GM12878 (cell line): ENCODE measurements at regions not wholly inside any gene's neighbourhood (a gene's known extent, or its start where the extent isn't known, plus 50 kb on each side); places are given as distances from the start of the nearest gene placed in this dataset.

ENCODE experiments used
- ATAC-seq: fragments of 200-7000 bp; cut with Tn5 transposase; 3 replicates; pipeline ENCODE4 v1.9.1; 2020; ENCODE audit warnings: mild to moderate bottlenecking, moderate library complexity
- BruUV-seq: library from RNA; stranded (reverse); fragments of 400-500 nt; replicated peaks from 2 replicates; lab custom pipeline; 2021; lab: Mats Ljungman, UMichigan
- CTCF ChIA-PET: fragments of 300-600 bp; sonication (Branson Sonifier 250); formaldehyde crosslinking; extraction: SDS; loops from one replicate; lab custom pipeline; 2021; ENCODE audit warnings: inconsistent platforms; lab: Yijun Ruan, JAX
- POLR2A ChIA-PET: fragments of 350-600 bp; formaldehyde crosslinking; extraction: SDS; loops from one replicate; lab custom pipeline; 2021; ENCODE audit warnings: inconsistent platforms; lab: Charles Lee
- RAD21 ChIA-PET: fragments of 300-600 bp; sonication (Branson Sonifier 250); formaldehyde crosslinking; loops from one replicate; lab custom pipeline; 2023; ENCODE audit warnings: antibody characterized with exemption; ENCODE audit not compliant: unreplicated experiment; lab: Charles Lee
- SMC1A ChIA-PET: fragments of 300-600 bp; sonication (Branson Sonifier 250); formaldehyde crosslinking; loops from one replicate; lab custom pipeline; 2023; ENCODE audit not compliant: unreplicated experiment, uncharacterized antibody; lab: Charles Lee
- DNase-seq: peaks from one replicate; pipeline ENCODE4 v3.0.0-alpha.2; 2011; ENCODE audit warnings: low read depth, low spot score
- FAIRE-seq: peaks from 3 replicates; lab custom pipeline; 2011; peaks lifted over from hg19 to GRCh38; lab: Jason Lieb, UNC
- H2AFZ ChIP-seq: 2 replicates; pipeline ENCODE4 v1.6.0; 2011; ENCODE audit warnings: low read depth, low read length, control low read depth; ENCODE audit not compliant: control insufficient read depth
- H3K27ac ChIP-seq: 2 replicates; pipeline ENCODE4 v1.5.1; 2011; ENCODE audit warnings: control low read depth; ENCODE audit not compliant: control insufficient read depth, insufficient read depth
- H3K27me3 ChIP-seq, 2 experiments: replicated peaks in 1 of 2; 2 replicates each; pipeline versions ENCODE4 v1.6.0 to v1.6.1; 2011; ENCODE audit warnings: low read length in 1 of 2; ENCODE audit not compliant: control insufficient read depth in 2 of 2, insufficient read depth in 2 of 2
- H3K36me3 ChIP-seq, 2 experiments: 2 replicates each; pipeline ENCODE4 v1.5.1; 2011; ENCODE audit warnings: low read length in 1 of 2; ENCODE audit not compliant: control insufficient read depth in 2 of 2, insufficient read depth in 2 of 2
- H3K4me1 ChIP-seq: 2 replicates; pipeline ENCODE4 v1.6.1; 2011; ENCODE audit warnings: mild to moderate bottlenecking, low read length, moderate library complexity, mixed read lengths; ENCODE audit not compliant: control insufficient read depth, insufficient read depth
- H3K4me2 ChIP-seq: 2 replicates; pipeline ENCODE4 v1.6.0; 2011; ENCODE audit warnings: control low read depth; ENCODE audit not compliant: control insufficient read depth, insufficient read depth
- H3K4me3 ChIP-seq: fragments of 200-600 bp; sonication (generic); 2 replicates; pipeline ENCODE4 v1.5.1; 2016
- H3K79me2 ChIP-seq: 2 replicates; pipeline ENCODE4 v1.6.0; 2011; ENCODE audit warnings: low read length; ENCODE audit not compliant: control insufficient read depth, insufficient read depth
- H3K9ac ChIP-seq: 2 replicates; pipeline ENCODE4 v1.8.0; 2011; ENCODE audit warnings: low read length, control low read depth, mixed read lengths; ENCODE audit not compliant: control insufficient read depth, insufficient read depth
- H3K9me3 ChIP-seq: replicated peaks from 3 replicates; pipeline ENCODE4 v1.5.1; 2011; ENCODE audit warnings: mild to moderate bottlenecking, low read length; ENCODE audit not compliant: control insufficient read depth, insufficient read depth
- H4K20me1 ChIP-seq: 2 replicates; pipeline ENCODE4 v1.6.0; 2011; ENCODE audit not compliant: control insufficient read depth, insufficient read depth
- CREM ChIP-seq: IDR thresholded peaks from 2 replicates; pipeline ENCODE4 v1.6.1; 2014; ENCODE audit warnings: antibody characterized with exemption, low read depth
- ETV6 ChIP-seq, 2 experiments: fragments of 450-650 bp in 1 of 2; IDR thresholded peaks in 1 of 2; conservative IDR thresholded peaks in 1 of 2; 2 replicates each; pipeline ENCODE4 v1.6.1; 2014; ENCODE audit warnings: antibody characterized with exemption in 1 of 2, borderline replicate concordance in 1 of 2, low read depth in 1 of 2, mild to moderate bottlenecking in 1 of 2, moderate library complexity in 1 of 2
- EZH2 ChIP-seq: IDR thresholded peaks from 2 replicates; pipeline ENCODE4 v1.6.1; 2012; ENCODE audit warnings: low read depth, mild to moderate bottlenecking, control low read depth, inconsistent platforms, low read length, borderline replicate concordance; ENCODE audit not compliant: control insufficient read depth
- FOXK2 ChIP-seq: fragments of 450-650 bp; IDR thresholded peaks from 2 replicates; pipeline ENCODE4 v1.6.1; 2017; ENCODE audit warnings: mild to moderate bottlenecking, moderate library complexity
- IRF4 ChIP-seq: IDR thresholded peaks from 2 replicates; pipeline ENCODE4 v1.6.1; 2011; ENCODE audit warnings: low read depth, low read length
- NR2C1 ChIP-seq: fragments of 450-650 bp; IDR thresholded peaks from 2 replicates; pipeline ENCODE4 v1.6.1; 2017; ENCODE audit warnings: antibody characterized with exemption, mild to moderate bottlenecking, moderate library complexity
- NR2F1 ChIP-seq: fragments of 450-650 bp; conservative IDR thresholded peaks from 2 replicates; pipeline ENCODE4 v1.6.1; 2017; ENCODE audit warnings: mild to moderate bottlenecking
- RUNX3 ChIP-seq: IDR thresholded peaks from 2 replicates; pipeline ENCODE4 v1.6.1; 2012; ENCODE audit warnings: low read length, inconsistent platforms
- SMAD5 ChIP-seq: IDR thresholded peaks from 2 replicates; pipeline ENCODE4 v1.6.1; 2016; ENCODE audit warnings: antibody characterized with exemption, low read depth
- SREBF2 ChIP-seq: IDR thresholded peaks from 2 replicates; pipeline ENCODE4 v1.6.1; 2012; ENCODE audit warnings: mild to moderate bottlenecking, low read length
- SRF ChIP-seq, 2 experiments: IDR thresholded peaks; 2 replicates each; pipeline ENCODE4 v1.6.1; 2011; ENCODE audit warnings: low read depth in 2 of 2, low read length in 2 of 2, mild to moderate bottlenecking in 1 of 2, moderate library complexity in 1 of 2
- SUZ12 ChIP-seq: fragments of 200-600 bp; sonication (generic); IDR thresholded peaks from one replicate; pipeline ENCODE4 v1.6.1; 2018; ENCODE audit warnings: antibody characterized with exemption, mild to moderate bottlenecking; ENCODE audit not compliant: unreplicated experiment
- WGBS: methylation state at CpG from one replicate; pipeline ENCODE4 v1.1.6; 2016; ENCODE audit warnings: low lambda C conversion rate; ENCODE audit not compliant: insufficient replicate concordance, insufficient coverage; ENCODE audit errors: missing lambda C conversion rate; 5-methylcytosine and 5-hydroxymethylcytosine counted together
- in situ Hi-C: fragments of 300-500 bp; cut with MboI; formaldehyde crosslinking; loops from 9 replicates; pipeline ENCODE4 v1.14.3; 2018; ENCODE audit warnings: mixed read lengths
- intact Hi-C: fragments of 100-400 bp; cut with micrococcal nuclease; formaldehyde crosslinking; loops from one replicate; pipeline ENCODE4 v1.14.2; 2022; ENCODE audit not compliant: unreplicated experiment
- TF ChIP-seq, protein P1 (sequence below): IDR thresholded peaks from 2 replicates; pipeline ENCODE4 v1.6.1; 2012; ENCODE audit warnings: improper control_type of control experiment, low read depth, low read length; ENCODE audit not compliant: insufficient replicate concordance

DNA sequence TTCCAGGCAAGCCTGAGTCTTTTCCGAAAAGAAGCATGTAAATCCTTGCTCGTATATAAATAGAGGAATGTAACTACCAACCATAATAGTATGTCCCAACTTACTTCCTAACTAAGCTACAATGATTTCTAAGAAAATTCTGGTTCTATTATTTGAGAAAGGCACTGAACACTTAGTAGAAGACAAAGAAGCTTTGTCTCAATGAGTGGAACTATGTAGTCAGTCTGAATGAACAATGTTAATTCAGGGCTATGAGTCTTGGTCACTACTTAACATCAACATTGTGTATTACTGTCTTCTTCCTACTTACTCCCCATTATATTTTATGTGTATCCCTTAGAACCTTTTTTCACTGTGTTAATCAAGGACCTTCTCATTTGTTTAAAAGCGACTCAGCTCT, 206.0 kb downstream of the CYB561 start:
- in situ Hi-C loops (no loop called here), intact Hi-C loops (no loop called here)
- SMC1A ChIA-PET, result no interaction called here
- no peak overlapping the region for H3K9ac ChIP-seq
- no peaks in the 10 kb centered on the region for H3K79me2 ChIP-seq
- no peak overlapping the region for H2AFZ ChIP-seq
- FAIRE-seq (no peak), DNase-seq (no peak), ATAC-seq (no peak)
- H3K4me2 ChIP-seq, result no peak overlapping the region
- H3K36me3 ChIP-seq, result no peaks in the 10 kb centered on the region
- no peak for TF ChIP-seq CREM
- no peak for TF ChIP-seq ETV6 (conservative IDR thresholded peaks at IDR 0.05 in 1 of 2, IDR thresholded peaks at IDR 0.05 in 1 of 2; ENCODE audit: borderline replicate concordance in 1 of 2, low read depth in 1 of 2)
- TF ChIP-seq SREBF2, result no peak
- TF ChIP-seq SUZ12, result no peak
- TF ChIP-seq, protein P1, sequence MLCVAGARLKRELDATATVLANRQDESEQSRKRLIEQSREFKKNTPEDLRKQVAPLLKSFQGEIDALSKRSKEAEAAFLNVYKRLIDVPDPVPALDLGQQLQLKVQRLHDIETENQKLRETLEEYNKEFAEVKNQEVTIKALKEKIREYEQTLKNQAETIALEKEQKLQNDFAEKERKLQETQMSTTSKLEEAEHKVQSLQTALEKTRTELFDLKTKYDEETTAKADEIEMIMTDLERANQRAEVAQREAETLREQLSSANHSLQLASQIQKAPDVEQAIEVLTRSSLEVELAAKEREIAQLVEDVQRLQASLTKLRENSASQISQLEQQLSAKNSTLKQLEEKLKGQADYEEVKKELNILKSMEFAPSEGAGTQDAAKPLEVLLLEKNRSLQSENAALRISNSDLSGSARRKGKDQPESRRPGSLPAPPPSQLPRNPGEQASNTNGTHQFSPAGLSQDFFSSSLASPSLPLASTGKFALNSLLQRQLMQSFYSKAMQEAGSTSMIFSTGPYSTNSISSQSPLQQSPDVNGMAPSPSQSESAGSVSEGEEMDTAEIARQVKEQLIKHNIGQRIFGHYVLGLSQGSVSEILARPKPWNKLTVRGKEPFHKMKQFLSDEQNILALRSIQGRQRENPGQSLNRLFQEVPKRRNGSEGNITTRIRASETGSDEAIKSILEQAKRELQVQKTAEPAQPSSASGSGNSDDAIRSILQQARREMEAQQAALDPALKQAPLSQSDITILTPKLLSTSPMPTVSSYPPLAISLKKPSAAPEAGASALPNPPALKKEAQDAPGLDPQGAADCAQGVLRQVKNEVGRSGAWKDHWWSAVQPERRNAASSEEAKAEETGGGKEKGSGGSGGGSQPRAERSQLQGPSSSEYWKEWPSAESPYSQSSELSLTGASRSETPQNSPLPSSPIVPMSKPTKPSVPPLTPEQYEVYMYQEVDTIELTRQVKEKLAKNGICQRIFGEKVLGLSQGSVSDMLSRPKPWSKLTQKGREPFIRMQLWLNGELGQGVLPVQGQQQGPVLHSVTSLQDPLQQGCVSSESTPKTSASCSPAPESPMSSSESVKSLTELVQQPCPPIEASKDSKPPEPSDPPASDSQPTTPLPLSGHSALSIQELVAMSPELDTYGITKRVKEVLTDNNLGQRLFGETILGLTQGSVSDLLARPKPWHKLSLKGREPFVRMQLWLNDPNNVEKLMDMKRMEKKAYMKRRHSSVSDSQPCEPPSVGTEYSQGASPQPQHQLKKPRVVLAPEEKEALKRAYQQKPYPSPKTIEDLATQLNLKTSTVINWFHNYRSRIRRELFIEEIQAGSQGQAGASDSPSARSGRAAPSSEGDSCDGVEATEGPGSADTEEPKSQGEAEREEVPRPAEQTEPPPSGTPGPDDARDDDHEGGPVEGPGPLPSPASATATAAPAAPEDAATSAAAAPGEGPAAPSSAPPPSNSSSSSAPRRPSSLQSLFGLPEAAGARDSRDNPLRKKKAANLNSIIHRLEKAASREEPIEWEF, result no peak
- no peak for TF ChIP-seq EZH2
- no peak for TF ChIP-seq RUNX3
- TF ChIP-seq FOXK2, result no peak
- TF ChIP-seq IRF4, result no peak
- TF ChIP-seq SRF (IDR thresholded peaks at IDR 0.05; ENCODE audit: low read depth in 2 of 2, low read length in 2 of 2), result no peak
- no peak for TF ChIP-seq SMAD5
- TF ChIP-seq NR2C1, result no peak
- no peak for TF ChIP-seq NR2F1
- H3K9me3 ChIP-seq, result no peaks in the 10 kb centered on the region
- H3K27ac ChIP-seq, result no peak overlapping the region
- no TSS peak for BruUV-seq
- RAD21 ChIA-PET, result no interaction called here
- CTCF ChIA-PET, result no interaction called here
- no peaks in the 10 kb centered on the region for H3K4me1 ChIP-seq
- 28% methylated on average over 3 of the region's 3 CpGs for WGBS
- H4K20me1 ChIP-seq, result no peaks in the 10 kb centered on the region
- H3K4me3 ChIP-seq, result no peak overlapping the region
- POLR2A ChIA-PET, result no interaction called here
- H3K27me3 ChIP-seq, result no peaks in the 10 kb centered on the region
